Nephron progenitor cell (in vitro differentiated cells): ENCODE measurements at regions not wholly inside any gene's neighbourhood (a gene's known extent, or its start where the extent isn't known, plus 50 kb on each side); places are given as distances from the start of the nearest gene placed in this dataset.
"Not testable (repeated sequence)": the region's sequence is repeated elsewhere in the genome, so short reads cannot be mapped to it uniquely, and the experiment has no call there.

Experiments
- DNase-seq: peaks from one replicate; pipeline ENCODE4 v3.0.0; 2021
- H3K27ac Mint-ChIP-seq: 2 replicates; pipeline ENCODE4 v1.8.0; 2021; ENCODE audit warnings: mild to moderate bottlenecking, moderate library complexity, mixed read lengths
- H3K27me3 Mint-ChIP-seq: 2 replicates; pipeline ENCODE4 v1.8.0; 2021; ENCODE audit warnings: mild to moderate bottlenecking, low read depth, mixed read lengths; ENCODE audit not compliant: poor library complexity
- H3K36me3 Mint-ChIP-seq: 2 replicates; pipeline ENCODE4 v1.8.0; 2021; ENCODE audit warnings: low read depth, mixed read lengths
- H3K4me1 Mint-ChIP-seq: 2 replicates; pipeline ENCODE4 v1.8.0; 2021; ENCODE audit warnings: mixed read lengths
- H3K4me3 Mint-ChIP-seq: 2 replicates; pipeline ENCODE4 v1.8.0; 2021; ENCODE audit warnings: mild to moderate bottlenecking, moderate library complexity, mixed read lengths
- H3K9me3 Mint-ChIP-seq: 2 replicates; pipeline ENCODE4 v1.8.0; 2021; ENCODE audit warnings: mild to moderate bottlenecking, moderate library complexity, mixed read lengths
- TF ChIP-seq, protein P1 (sequence below): fragments of 200-600 bp; sonication (generic); IDR thresholded peaks from 2 replicates; pipeline ENCODE4 v1.5.0; 2021; ENCODE audit warnings: antibody characterized with exemption

DNA sequence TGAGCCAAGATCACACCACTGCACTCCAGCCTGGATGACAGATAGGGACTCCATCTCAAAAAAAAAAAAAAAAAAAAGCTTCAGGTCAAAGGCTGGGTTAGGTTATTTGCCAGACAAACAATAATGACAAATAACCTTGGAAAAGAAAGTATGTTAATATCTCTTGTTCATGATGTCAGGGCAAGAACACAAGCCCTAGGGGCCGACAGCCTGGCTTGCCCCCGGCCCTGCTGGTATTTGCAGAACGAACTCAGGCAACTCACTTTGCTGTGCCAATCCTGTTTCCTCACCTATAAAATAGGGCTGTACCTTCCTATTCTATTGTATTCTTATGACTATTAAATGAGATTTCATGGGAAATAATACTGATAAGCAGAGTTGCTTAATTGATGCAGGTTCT, 75.4 kb upstream of the CDC42EP3 start:
- TF ChIP-seq, protein P1, sequence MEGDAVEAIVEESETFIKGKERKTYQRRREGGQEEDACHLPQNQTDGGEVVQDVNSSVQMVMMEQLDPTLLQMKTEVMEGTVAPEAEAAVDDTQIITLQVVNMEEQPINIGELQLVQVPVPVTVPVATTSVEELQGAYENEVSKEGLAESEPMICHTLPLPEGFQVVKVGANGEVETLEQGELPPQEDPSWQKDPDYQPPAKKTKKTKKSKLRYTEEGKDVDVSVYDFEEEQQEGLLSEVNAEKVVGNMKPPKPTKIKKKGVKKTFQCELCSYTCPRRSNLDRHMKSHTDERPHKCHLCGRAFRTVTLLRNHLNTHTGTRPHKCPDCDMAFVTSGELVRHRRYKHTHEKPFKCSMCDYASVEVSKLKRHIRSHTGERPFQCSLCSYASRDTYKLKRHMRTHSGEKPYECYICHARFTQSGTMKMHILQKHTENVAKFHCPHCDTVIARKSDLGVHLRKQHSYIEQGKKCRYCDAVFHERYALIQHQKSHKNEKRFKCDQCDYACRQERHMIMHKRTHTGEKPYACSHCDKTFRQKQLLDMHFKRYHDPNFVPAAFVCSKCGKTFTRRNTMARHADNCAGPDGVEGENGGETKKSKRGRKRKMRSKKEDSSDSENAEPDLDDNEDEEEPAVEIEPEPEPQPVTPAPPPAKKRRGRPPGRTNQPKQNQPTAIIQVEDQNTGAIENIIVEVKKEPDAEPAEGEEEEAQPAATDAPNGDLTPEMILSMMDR, result no peak
- no peak overlapping the region for H3K4me3 Mint-ChIP-seq
- no peaks in the 10 kb centered on the region for H3K36me3 Mint-ChIP-seq
- peaks cover 21% of the 10 kb centered on the region for H3K4me1 Mint-ChIP-seq
- no peaks in the 10 kb centered on the region for H3K27me3 Mint-ChIP-seq
- no peaks in the 10 kb centered on the region for H3K9me3 Mint-ChIP-seq
- no peak overlapping the region for H3K27ac Mint-ChIP-seq
- DNase-seq, result no peak

DNA sequence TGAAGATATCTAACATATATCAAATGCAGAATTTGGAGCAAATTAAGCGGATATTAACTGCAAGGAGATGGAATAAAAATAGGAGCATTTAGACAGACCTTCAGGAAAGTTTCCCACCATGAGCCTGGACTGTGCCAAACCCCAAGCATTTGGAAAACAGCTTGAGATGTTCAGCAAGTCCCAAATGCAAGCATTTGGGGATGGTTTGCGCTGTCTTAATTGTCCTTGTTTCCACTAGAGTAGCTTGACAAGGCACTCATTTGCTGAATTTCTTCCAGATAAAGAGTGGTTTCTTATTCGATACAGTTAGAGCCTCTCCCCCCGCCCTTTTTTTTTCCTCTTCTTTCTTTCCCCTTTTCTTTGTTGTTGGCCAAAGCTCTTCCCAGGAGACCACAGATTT, 77.1 kb upstream of the CDC42EP3 start:
- H3K4me1 Mint-ChIP-seq, result peaks cover 16% of the 10 kb centered on the region
- no peaks in the 10 kb centered on the region for H3K9me3 Mint-ChIP-seq
- DNase-seq, result no peak
- H3K4me3 Mint-ChIP-seq, result no peak overlapping the region
- TF ChIP-seq, protein P1, result no peak
- no peak overlapping the region for H3K27ac Mint-ChIP-seq
- H3K36me3 Mint-ChIP-seq, result no peaks in the 10 kb centered on the region
- H3K27me3 Mint-ChIP-seq, result no peaks in the 10 kb centered on the region

DNA sequence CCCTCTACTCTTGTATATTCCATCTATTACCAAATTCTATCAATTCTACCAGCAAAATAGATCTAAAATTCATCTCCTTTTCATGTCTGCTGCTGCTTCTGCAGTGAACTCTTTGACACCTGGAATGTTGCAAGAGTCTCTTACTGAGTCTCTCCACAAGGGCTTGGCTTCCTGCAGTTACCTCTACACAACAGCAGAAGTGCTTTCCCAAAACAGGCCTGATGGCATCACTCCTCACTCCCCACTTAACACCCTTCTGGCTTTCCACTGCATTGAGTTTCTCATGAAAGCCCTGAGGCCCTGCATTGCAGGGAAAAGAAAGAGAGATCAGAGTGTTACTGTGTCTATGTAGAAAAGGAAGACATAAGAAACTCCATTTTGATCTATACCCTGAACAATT, 78.8 kb upstream of the CDC42EP3 start:
- peaks cover 13% of the 10 kb centered on the region for H3K4me1 Mint-ChIP-seq
- not testable (repeated sequence) for H3K36me3 Mint-ChIP-seq, H3K27me3 Mint-ChIP-seq, DNase-seq, H3K27ac Mint-ChIP-seq, H3K9me3 Mint-ChIP-seq, H3K4me3 Mint-ChIP-seq

DNA sequence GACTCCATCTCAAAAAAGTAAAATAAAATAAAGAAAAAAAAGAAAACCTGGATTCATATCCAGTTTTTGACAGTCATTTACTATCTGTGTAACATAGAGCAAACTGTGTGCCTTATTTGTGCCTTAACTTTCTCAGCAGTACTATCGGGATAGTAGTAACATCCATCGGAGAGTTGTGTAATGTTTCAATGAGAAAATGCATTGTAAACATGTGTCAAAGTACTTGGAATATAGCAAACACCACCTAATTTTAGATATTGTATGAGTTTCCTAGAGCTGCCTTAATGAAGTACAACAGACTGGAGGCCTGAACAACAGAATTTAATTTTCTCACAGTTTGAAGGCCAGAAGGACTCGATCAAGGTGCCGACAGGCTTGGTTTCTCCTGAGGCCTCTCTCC, 81.3 kb upstream of the CDC42EP3 start:
- no peak overlapping the region for H3K27ac Mint-ChIP-seq
- H3K36me3 Mint-ChIP-seq, result no peaks in the 10 kb centered on the region
- no peak overlapping the region for H3K4me3 Mint-ChIP-seq
- TF ChIP-seq, protein P1, result no peak
- H3K9me3 Mint-ChIP-seq, result peaks cover 4% of the 10 kb centered on the region
- DNase-seq, result no peak
- no peaks in the 10 kb centered on the region for H3K27me3 Mint-ChIP-seq
- peaks cover 15% of the 10 kb centered on the region for H3K4me1 Mint-ChIP-seq

DNA sequence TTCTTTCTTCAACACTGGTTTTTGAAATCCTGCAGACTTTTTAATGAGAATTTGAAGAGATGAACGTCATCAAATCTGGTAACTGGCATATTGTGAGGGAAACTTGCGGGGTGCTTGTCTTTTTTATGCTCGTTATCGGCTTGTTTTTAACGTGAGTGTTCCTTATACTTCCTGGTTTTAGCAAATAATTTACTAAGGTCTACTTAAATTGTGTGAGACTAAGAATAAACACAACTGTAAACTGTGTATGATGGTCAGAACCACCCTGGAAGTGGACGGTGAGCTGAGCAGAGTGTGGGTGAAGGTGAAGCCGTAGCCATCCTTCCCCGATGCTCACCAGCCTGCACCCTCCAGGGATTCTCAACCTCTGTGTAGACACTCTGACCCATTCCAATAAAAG, 82.3 kb upstream of the CDC42EP3 start:
- Mint-ChIP-seq H3K36me3 (no peaks in the 10 kb centered on the region), H3K4me1 (peaks cover 25% of the 10 kb centered on the region), H3K9me3 (peaks cover 4% of the 10 kb centered on the region), H3K27me3 (no peaks in the 10 kb centered on the region), H3K27ac (no peak overlapping the region), H3K4me3 (no peak overlapping the region)
- DNase-seq, result no peak
- TF ChIP-seq, protein P1, result no peak

DNA sequence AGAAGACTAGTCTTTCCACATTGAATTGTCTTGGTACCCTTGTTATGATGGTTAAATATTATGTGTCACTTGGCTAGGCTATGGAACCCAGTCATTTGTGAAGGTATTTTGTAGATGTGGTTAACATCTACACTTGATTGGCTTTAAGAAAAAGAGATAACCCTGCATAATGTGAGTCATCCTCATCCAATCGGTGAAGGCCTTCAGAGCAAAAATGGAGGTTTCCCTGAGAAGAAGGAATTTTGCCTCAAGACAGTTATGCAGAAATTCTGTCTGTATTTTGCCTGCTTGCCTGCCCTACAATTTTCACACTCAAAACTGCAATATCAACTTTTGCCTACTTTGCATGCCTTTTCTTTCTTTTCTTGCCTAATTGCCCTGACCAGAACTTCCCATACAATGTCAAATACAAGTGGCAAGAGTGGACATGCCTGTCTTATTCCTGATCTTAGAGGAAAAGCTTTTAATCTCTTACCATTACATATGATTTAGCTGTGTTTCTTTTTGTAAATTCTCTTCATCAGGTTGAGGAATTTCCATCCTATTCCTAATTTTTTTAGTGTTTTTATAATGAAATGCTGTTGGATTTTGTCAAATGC, 84.6 kb upstream of the CDC42EP3 start:
- H3K4me1 Mint-ChIP-seq, result peaks cover 35% of the 10 kb centered on the region
- not testable (repeated sequence) for H3K27ac Mint-ChIP-seq, H3K9me3 Mint-ChIP-seq, H3K36me3 Mint-ChIP-seq, H3K27me3 Mint-ChIP-seq, DNase-seq, H3K4me3 Mint-ChIP-seq

DNA sequence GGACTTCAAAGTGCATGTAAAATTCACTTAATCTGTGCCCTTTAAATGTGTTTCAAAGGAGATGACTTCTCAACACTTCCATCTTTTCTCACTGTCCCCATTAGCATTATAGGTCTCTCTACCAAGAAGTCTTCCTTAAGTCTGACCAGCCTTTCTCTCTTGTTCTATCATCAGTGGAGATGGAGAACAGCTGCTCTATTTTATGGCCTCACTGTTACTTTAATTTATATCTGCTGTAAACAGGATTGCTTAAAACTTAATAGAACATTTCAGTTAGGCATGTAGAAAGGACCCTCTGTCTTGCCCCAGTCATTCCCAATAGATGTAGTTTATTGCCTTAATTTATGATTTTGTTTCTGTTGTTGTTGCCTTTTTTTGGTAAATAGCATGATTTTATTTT, 86.0 kb upstream of the CDC42EP3 start:
- H3K36me3 Mint-ChIP-seq, H3K4me3 Mint-ChIP-seq, H3K27me3 Mint-ChIP-seq, DNase-seq, H3K9me3 Mint-ChIP-seq, H3K27ac Mint-ChIP-seq: not testable (repeated sequence)
- H3K4me1 Mint-ChIP-seq, result peaks cover 29% of the 10 kb centered on the region

DNA sequence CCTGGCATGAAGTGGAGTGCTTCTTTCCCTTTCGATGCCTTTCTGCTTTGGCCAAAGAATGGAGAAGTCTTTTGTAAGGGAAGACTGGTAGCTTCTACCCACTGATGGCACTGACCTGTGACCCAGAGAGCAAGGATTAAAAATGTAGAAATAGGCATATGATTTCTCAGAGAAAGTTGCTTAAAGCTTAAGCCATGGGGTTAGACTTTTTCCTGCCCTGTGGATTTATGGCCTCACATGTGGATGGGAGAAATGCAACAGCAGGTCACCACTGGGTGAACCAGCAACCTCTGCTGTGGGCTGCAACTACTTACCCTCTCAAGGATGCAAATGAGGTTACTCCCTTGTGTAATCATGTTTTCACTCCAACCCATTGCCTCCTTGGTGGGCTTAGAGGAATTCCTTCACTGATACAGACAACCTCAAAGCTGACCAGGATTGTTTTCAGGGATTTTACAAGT, 86.7 kb upstream of the CDC42EP3 start:
- Mint-ChIP-seq H3K4me1 (peaks cover 29% of the 10 kb centered on the region), H3K9me3 (peaks cover 10% of the 10 kb centered on the region)
- not testable (repeated sequence) for H3K27me3 Mint-ChIP-seq, H3K4me3 Mint-ChIP-seq, H3K27ac Mint-ChIP-seq, H3K36me3 Mint-ChIP-seq, DNase-seq

DNA sequence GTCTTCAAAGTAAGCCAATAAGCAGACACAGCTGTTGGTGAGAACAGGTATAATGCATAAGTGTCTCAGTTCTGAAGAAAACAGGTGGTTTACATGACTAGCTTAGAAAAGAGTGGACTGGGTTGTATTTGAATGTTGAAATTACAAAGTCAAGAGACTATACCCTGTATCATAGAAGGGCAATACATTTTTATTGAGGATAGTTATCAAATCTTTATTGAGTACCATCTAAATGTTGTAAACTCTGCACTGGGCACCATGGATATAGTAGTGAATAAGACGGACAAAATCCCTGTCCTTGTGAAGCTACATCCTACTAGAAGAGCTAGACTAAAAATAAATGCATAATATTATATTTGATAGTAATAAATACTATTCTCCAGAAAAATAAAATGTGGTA, 88.5 kb upstream of the CDC42EP3 start:
- not testable (repeated sequence) for H3K27ac Mint-ChIP-seq, DNase-seq, H3K27me3 Mint-ChIP-seq, H3K36me3 Mint-ChIP-seq, H3K4me3 Mint-ChIP-seq
- H3K9me3 Mint-ChIP-seq, result peaks cover 11% of the 10 kb centered on the region
- H3K4me1 Mint-ChIP-seq, result peaks cover 38% of the 10 kb centered on the region
